Kidney epithelial cell (primary cell): ENCODE measurements at regions not wholly inside any gene's neighbourhood (a gene's known extent, or its start where the extent isn't known, plus 50 kb on each side); places are given as distances from the start of the nearest gene placed in this dataset.

Experiments used
- DNase-seq: peaks from one replicate; pipeline ENCODE4 v3.0.0-alpha.2; 2010; ENCODE audit warnings: low read depth
- H3K27me3 ChIP-seq: 2 replicates; pipeline ENCODE4 v1.6.0; 2011; ENCODE audit warnings: low read length; ENCODE audit not compliant: control insufficient read depth, insufficient read depth
- H3K36me3 ChIP-seq: 2 replicates; pipeline ENCODE4 v1.5.1; 2011; ENCODE audit warnings: low read length; ENCODE audit not compliant: control insufficient read depth, insufficient read depth
- H3K4me3 ChIP-seq: 2 replicates; pipeline ENCODE4 v1.5.1; 2011; ENCODE audit warnings: low read depth, mild to moderate bottlenecking, control low read depth, low read length
- CTCF ChIP-seq: IDR thresholded peaks from 2 replicates; pipeline ENCODE4 v1.5.1; 2011; ENCODE audit warnings: mild to moderate bottlenecking, moderate library complexity, low read length, control low read depth, inconsistent platforms; ENCODE audit not compliant: insufficient read depth, poor library complexity, severe bottlenecking

DNA sequence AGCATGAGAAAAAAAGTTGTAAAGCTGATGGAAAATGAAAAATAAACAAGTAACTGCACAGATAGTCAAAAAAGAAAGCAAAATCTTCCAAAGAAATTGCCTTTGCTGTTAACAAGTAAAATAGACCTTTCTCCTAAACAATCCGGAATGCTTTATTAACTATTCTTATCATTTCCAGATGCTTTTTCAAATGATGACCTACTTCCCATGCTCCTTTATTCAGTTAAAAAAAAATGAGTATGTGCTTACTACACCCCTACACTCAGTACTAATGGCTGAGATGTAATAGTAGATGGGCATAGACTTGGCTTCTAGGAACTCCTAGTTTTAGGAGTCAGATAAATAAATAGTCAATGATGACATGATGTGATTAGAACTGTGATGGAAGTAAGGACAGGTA is 108.5 kb downstream of the NIBAN1 start:
- DNase-seq: no peak

DNA sequence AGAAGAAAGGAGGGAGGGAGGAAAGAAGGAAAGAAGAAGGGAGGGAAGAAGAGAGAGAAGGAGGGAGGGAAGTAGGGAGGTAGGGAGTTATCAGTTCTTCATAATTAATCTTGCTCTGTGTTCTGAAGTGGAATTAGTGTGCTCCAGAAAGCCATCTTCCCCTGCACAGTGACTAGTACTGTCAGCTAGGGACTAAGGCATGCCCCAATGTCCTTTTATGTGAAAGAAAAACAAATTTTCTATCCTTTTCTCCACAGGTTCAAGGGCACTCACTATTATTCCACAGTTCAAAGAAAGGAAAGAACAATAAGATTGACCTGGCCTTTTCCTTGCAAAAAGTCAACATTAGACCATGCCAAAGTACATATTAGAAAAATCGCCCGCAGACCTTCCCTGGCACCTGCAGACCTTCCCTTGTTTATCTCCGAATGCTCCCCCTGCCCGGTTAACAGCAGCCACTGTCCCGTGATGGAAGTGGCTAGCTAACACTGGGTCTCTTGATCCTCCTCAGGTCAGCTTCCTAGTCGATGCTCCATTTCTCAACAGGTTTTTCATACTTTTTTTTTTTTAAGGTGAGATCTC is 107.2 kb upstream of the EDEM3 start:
- Histone ChIP-seq H3K36me3 (no peaks in the 10 kb centered on the region), H3K4me3 (no peak overlapping the region), H3K27me3 (no peaks in the 10 kb centered on the region)
- no peak for TF ChIP-seq CTCF
- no peak for DNase-seq

More for the DNA sequence above, 108.5 kb downstream of the NIBAN1 start:
- no peak for TF ChIP-seq CTCF
- H3K36me3 ChIP-seq: no peaks in the 10 kb centered on the region
- H3K4me3 ChIP-seq: no peak overlapping the region
- no peaks in the 10 kb centered on the region for H3K27me3 ChIP-seq

GRCh38 chr1:184860985-184861754 is 106.5 kb upstream of the EDEM3 start:
- DNase-seq: no peak
- TF ChIP-seq CTCF: no peak
- H3K36me3 ChIP-seq: no peaks in the 10 kb centered on the region
- H3K4me3 ChIP-seq: no peak overlapping the region
- no peaks in the 10 kb centered on the region for H3K27me3 ChIP-seq

DNA sequence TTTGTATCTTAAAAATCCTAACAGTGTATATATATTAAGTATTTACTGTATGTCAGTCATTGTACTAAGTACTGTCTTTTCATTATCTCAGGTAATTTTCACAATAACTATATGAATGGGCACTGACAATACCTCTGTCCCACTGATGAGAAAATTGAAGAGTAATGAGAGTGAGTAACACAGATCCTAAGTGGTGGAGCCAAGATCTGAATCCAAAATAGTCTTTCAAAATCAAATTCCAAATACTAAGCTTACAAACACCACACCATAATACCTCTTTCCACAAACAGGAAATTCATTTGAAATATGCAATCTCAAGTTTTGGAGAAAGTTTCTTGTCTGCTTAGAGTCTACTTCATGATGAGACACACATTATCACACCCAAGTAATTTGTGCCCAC is 105.9 kb upstream of the EDEM3 start:
- H3K4me3 ChIP-seq: no peak overlapping the region
- H3K27me3 ChIP-seq: no peaks in the 10 kb centered on the region
- H3K36me3 ChIP-seq: no peaks in the 10 kb centered on the region
- TF ChIP-seq CTCF: no peak
- DNase-seq: no peak

DNA sequence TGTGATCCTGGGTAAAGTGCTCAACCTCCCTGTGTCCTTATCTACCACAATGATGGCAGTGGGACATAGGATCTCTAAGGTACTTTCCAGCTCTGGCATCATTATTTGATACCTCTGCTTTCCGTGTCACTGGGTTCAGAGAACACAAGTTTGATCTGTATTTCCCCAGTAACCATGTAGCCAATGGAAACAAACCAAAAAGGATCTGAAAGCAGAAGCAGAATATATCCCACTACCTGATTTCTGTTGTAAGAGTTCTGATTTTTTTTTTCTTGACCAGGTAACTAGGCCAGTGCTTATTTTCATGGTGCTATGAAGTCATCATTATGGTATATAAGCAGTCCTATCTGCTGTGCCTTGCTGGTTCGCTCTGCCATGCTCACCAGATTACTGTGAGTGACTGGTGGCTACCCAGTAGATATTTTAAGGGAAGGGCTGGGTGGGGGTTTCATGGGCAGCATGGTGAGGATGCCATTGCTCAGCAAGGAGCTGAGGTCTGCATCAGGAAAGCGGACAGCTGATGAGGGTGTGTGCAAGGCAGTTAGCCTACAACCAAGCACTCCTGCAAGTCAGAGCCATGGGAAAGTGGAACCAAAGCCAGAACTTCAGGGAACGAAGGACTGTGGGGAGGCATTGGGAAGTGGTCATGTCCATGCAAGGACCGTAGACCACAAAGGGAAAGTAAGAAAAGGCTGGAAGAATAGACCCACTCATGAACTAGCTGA is 104.9 kb upstream of the EDEM3 start:
- no peak overlapping the region for H3K4me3 ChIP-seq
- H3K27me3 ChIP-seq: no peaks in the 10 kb centered on the region
- H3K36me3 ChIP-seq: no peaks in the 10 kb centered on the region
- no peak for TF ChIP-seq CTCF
- no peak for DNase-seq
